GM19468 (cell line): ENCODE measurements at regions not wholly inside any gene's neighbourhood (a gene's known extent, or its start where the extent isn't known, plus 50 kb on each side); places are given as distances from the start of the nearest gene placed in this dataset.
"Not testable (repeated sequence)": the region's sequence is repeated elsewhere in the genome, so short reads cannot be mapped to it uniquely, and the experiment has no call there.

Source experiments
- ATAC-seq: cut with Tn5 transposase; IDR thresholded peaks from one replicate; pipeline ENCODE4 v1.9.1; 2021; ENCODE audit warnings: mild to moderate bottlenecking, moderate library complexity, moderate number of reproducible peaks; ENCODE audit not compliant: unreplicated experiment; ENCODE audit errors: extremely low read depth

DNA sequence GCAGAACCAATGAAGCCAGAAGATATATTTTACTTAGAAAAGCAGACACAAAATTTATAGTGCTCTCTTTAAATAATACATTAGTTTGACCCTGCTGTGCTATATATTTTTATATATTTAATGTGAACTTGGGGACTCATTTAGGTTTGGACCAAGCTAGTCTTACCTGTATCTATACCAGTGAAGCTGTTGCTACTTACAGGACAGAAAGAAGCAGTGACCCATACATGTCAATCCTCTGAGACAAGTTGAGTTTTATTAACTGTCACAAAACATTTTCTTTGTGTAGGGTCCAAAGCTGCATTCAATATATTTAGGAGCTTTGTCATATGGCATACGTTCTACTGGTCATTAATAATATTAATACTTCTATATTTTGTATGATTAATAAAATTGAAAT lies 327.7 kb upstream of the NUDT12 start:
- no peak for ATAC-seq

DNA sequence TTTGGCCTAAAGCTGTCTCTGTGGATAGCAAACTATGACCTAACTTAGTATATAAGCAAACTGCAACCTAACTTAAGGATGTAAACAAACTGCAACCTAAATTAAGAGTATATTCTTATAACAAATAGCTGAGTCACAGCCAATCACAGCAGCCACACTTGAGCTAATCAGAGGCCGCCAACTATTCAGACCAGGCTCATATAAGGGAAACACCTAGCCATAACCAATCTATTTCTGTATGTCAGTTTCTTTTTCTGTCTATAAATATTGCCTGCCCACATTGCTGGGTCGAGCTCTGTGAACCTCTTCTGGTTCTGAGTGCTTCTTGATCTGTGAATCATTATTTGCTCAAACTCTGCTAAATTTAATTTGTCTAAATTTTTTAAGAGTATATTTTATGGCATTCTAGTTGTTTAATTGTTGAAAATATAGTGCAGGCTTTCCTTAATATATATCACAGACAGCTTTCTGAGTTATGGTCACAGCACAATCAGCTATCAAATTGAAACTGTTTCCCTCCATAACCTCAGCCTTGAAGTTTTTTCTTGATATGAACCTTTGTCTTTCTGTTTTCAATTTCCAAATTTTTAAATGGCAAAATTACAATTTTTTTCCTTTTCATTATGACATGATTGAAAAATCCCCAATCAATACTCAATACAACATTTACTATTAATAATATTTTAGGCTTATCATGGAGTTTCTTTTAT lies 327.1 kb upstream of the NUDT12 start:
- no peak for ATAC-seq

DNA sequence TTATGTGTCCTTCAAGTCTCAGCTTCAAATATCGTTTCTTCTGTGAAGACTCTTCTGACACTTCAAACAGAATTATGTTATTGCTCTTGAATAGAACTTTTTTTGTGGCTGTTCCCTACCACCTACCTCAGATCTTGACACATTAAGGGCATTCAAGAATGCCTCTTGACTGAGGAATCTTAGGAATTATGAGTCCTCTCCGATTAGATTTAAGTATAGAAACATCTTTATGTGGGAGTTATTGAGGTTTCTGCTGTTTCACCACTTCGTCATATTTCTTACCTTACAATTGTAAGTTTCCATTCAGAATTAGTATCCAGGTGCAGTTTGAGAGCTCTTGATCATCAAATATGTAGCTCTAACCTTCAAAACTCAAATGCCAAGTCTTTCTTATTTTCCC lies 324.2 kb upstream of the NUDT12 start:
- ATAC-seq, result no peak

DNA sequence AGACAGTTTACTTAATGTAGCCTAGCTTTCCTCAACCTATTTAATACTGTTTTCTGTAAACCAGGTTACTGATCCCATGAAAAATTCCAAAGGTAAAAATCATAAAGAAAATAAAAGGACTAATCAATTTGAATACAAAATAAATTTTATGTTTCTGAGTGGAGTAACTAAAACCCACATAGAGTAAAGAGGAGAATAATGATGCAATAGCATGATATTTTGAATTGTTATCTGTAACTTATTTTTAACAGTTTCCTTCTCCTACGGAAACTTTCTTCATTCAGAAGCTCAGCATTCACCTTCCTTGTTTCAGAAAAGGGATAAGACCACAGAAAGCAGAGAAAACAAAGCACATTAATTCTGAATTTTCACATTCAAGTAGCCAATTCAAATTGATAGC lies 320.6 kb upstream of the NUDT12 start:
- ATAC-seq, result no peak

DNA sequence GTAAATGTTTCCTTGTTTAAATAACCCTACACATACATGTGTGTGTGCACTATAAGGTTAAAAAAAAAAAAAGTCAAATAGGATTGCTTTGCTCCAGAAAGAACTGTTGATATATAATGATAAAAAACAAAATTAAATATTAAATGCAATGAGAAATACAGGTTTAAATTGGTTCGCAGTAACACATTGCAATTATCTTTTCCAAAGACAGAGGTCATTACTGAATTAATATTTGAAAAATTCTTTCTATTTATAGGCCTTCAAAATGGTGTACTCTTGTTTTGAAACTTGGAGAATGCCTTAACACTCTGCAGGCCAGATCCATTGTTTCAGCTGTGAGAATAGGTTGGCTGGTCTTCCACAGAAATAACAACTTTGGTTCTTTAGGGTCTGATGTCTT lies 319.0 kb upstream of the NUDT12 start:
- ATAC-seq, result no peak

DNA sequence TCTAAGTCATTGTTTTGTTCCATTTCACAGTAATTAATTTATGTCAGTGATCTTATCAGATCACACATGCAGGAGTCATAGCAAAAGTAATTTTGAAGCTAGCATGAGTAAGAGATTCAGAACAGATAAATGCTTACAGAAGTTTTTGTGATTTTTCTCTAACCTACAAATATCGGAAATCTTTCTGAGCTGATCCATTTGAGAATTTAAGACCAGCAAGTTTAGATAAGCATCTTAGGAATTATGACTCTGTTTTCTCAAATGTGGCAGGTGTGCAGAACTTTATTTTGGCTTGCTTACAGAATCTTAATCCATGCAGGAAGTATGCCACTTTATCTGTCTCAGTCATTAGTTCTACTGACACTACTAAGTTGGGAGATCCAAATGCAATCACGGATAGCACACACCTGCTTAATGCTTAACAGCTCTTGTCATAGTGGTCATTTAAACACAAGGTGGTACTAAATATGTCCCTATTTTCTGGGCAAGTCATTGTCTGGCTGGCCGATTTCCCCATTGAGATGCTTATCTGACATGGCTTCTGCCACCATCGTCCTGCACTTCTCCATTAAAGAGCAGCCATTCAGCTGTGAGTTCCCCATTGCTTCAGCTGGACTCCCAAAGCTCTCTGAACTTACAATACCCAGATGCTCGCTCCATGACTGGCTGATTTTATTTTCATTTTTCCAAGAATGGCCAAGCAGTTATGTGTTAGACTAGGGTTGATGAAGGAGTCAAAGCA lies 305.4 kb upstream of the NUDT12 start:
- no peak for ATAC-seq

DNA sequence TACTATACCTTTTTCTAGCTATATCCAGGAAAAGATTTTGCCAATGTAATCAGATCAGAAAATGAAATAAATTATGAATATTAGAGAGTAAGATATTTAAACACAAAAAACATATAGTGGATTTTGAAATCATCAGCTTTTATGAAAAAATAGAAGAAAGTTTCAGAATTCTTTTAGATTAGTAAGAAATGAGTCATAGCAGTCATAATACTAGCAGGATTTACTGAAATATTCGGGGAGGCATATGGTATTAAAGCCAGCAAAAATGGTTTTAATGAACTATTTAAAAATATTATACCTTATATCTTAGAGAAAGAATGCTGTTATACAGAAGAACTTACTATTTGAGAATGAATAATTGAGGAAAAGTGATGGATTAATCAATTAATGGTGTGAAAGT lies 303.6 kb upstream of the NUDT12 start:
- no peak for ATAC-seq

DNA sequence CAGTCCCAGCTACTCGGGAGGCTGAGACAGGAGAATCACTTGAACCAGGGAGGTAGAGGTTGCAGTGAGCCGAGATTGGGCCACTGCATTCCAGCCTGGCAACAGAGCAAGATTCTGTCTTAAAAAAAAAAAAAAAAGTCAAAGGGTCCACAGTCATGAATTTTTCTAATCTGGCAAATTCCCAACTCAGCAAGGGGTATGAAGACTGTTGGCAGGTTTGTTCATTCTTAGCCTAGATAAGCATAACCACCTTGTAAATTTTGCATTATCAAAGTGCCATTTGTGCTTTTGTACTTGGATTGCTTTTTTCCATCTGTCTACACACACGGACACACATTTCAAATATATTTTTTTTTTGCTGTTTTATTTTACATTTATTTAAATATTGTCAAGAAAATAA lies 299.8 kb upstream of the NUDT12 start:
- no peak for ATAC-seq

DNA sequence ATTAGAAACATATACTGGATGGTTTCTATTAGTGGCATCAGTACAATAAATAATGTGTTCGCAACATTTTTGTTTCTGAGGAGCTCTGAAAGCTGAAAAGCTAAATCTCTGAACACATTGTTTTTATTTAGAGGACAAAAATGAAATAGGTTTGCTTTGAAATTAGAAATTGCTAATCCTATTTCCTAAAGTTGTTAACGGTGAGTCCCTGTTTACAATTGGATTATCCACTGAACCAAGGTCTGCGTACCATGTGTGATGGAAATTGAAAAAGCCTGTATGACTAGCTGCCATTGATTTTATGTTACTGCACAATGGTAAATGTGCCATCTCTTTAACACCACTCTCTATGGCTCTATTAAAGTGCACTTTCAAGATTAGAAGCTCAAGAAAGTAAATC lies 297.7 kb upstream of the NUDT12 start:
- ATAC-seq, result no peak

DNA sequence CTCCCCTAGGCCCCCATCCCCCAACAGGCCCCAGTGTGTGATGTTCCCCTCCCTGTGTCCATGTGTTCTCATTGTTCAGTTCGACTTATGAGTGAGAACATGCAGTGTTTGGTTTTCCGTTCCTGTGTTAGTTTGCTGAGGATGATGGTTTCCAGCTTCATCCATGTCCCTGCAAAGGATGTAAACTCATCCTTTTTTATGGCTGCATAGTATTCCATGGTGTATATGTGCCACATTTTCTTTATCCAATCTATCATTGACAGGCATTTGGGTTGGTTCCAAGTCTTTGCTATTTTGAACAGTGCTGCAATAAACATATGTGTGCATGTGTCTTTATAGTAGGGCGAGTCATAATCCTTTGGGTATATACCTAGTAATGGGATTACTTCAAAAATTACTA lies 295.8 kb upstream of the NUDT12 start:
- ATAC-seq, result not testable (repeated sequence)

DNA sequence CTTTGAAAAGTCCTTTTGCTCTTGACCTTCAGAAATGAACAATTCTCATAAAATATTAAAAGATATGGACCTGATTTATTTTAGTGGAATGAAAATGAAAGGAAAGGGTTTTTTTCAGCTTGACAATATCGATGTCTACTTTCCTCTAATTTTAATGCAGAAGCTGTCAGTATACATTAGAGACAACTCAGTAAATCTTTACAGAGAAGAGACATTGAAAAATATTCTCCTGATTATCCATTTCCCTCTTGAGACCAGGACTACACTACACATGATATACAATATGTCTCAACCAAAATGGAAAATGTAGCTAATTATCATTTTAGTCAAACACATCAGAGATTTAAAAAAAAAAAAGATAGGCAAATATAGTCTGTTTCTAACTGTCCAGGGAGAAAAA lies 288.5 kb upstream of the NUDT12 start:
- no peak for ATAC-seq

DNA sequence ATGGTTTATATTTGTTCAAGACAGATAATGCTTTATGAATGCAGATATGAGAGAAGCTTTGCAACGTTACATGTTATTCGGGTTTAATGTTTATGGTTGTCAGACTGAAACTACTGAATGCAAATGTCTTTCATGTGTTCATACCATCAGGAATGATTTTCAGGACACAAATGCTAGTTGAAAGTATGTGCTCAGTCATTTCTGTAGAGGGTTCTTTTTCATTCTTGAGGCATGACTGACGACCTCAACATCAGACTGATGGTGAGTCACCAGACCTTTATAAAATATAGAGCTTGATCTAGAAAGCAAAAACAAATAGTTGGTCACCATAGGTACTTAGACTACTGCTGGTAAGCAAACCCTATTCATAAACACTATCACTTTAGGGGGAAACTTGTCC lies 287.3 kb upstream of the NUDT12 start:
- ATAC-seq, result no peak

DNA sequence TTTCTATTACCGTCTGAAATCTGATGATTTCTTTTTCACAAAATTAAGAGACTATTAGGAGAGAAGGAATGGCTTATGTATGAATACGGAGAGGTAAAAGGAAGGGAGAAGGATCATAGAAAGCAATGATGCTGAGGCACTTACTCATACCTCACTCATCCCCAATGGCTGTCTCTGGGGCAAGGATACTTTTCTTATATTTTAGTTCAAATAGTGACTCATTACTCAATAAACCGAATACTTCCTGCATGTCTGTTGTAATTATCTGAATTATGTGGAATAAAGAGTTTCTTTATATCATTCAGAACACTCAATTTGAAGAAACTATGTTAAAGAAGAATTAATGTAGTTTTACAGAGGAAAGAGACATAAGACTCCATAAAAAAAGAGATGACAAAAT lies 284.5 kb upstream of the NUDT12 start:
- ATAC-seq, result no peak

DNA sequence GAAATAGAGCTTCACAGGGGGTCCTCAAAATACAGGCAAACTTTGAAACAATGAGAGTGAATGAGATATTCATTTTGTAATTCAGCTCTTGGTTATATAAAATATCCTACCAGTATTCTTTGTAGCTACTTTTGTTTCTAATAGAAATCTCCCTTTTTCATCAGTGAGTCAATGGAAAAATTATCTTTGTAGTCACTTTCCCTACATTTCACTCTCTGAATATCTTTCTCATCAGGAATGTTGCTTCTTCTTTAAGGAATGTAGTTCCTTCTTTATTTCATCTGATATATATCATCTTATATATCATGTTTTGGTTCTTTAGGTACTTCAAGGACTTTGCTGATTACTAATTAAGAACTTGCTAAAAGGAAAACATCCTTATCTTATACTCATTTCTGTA lies 280.3 kb upstream of the NUDT12 start:
- no peak for ATAC-seq

DNA sequence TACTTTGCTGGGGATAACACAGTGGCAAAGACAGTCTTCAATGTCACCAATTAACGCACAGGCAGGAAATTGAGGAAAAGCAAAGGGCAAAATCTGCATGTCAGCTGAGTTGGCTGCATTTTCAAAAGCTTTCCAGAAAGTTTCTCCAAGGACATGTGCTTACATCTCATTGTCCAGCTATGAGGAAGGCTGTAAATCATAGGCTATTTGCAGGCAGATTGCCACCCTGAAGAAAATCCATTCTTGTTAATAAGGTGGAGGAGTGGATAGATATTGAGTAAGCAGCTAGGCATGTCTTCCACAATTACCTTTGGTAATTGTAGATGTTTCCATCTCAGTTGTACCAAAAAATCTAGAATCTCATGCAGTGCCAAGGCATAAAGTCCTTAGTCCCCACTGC lies 278.0 kb upstream of the NUDT12 start:
- ATAC-seq, result no peak

DNA sequence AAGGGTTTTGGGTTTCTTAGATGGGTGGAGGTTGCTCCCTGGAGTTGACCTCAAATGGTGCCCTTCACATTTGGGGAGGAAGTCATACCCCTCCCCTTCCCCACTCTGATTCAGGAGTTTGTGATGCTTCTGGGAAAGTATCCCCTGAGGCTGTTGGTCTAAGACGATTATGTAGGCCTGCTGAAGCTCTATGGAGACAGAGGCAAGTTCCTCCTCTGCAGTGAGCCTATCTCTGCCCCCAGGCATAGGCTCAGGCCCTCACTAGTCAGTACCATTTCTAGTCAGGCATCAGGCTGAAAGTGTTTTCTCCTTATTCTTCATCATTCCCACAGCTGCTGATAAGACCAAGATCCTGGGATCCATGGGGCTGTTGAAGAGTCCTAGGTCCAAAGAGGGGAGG lies 271.6 kb upstream of the NUDT12 start:
- no peak for ATAC-seq

DNA sequence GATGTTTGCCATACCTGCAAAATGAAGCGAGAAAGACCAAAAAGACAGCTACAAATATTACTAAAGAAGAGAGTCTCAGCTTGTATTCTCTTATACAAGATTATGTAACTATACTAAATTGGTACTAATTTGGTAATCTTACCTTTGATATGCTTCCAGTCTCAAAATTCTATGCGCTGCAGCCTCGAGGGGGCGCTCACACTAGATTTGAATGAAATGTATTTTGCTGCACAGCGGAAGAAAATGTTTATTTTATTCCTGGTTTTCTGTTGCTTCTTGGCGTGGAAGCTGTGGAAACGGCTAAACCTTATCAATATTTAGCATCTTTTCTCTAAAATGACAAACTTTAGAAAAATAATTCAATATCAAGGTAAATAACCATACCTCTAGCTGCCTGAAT lies 267.0 kb upstream of the NUDT12 start:
- ATAC-seq, result no peak

DNA sequence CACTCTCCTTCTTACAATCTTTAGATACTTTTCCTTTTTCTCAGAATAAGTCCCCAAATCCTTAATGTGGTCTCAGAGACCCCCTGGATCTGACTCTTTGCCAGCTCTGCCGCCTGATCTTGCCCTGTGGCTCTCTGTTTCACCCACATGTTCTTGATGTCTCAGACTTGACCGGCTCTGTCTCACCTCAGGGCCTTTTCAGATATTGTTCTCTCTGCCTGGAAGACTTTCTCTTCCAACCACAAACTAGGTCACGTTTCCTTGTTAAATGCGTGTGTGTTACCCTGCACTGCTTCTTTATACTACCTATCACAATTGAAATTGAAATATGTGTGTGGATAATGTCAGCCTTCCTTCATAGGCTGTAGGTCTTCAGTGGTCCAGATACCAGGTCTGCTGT lies 265.4 kb upstream of the NUDT12 start:
- no peak for ATAC-seq

DNA sequence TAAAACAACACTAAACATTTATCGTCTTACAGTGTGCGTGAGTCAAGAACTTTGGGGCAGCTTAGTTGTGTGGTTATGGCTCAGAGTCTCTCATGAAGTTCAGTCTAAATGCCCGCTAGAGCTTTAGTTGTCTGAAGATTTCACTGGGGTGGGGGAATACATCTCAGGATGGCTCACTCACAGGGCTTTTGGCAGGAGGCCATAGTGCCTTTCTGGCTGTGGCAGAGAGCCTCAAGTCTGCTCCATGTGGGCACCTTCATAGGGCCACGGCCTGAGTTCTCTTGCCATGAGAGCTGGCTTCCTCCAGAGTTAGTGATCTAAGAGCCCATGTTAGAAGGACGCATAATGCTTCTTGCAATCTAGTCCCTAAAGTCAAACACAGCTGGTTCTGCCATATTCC lies 258.8 kb upstream of the NUDT12 start:
- no peak for ATAC-seq

DNA sequence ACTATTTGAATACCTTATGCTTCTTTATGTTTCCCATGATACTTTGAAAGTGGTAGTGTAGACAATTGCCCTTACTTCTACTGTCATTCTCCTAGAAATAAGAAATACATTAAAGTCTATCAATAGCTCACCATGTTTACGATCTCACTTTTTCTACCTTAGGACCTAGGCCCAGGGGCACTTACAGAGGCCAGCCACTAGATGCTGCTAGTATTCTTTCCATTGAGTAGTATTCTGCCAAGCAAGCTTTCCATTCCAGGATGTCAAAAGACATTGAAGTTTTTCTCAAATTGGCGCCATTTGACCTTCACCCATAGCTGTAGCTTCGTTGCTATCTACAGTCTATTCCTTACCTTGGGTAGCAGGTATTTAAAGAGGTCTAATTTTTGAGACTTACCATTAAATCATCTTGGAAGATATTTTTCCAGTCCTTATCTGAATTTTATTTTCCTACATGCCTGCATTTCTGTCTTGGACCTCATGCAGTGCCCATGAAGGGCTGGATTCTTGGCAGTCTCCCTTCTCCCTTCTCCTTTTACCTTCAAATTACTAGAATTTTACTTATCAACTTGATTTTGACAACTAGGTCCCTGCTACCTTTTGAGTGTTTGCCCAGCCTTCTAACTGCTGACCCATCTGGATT lies 246.0 kb upstream of the NUDT12 start:
- ATAC-seq, result peak; percentile 54

DNA sequence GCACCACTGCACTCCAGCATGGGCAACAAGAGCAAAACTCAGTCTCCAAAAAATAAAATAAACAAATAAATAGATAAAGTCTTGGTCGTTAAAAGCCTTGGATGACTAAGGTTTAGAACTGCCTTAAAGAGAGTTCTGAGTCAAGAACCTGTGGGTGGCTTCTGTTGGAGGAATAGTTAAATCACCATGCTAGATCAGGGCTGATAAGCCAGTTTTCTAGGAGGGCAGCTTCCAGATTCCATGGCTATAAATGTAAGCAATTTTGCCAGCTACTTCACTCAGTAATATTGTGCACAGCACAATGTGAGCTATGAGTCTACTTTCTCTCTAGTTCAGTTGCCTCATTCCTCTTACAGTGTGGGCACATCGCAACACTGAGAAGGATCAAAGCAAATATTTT lies 242.1 kb upstream of the NUDT12 start:
- ATAC-seq, result no peak

DNA sequence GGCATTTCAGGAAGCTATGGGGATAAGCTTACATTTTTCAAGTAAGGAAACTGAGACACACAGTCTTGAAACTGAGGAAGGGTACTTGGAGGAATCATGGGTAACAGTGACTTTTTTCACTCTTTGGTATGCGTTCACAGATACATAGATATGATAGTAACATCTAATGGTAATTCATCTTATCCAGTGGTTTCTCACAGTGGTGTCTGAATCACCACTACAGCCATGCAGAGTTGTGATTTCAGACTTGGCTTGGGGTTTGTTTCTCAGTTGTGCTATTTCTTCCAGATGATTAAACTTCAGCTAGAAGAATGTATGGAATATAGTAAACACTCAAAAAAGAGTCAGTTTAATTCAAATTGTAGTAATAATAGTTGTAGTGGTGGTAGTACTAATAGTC lies 239.1 kb upstream of the NUDT12 start:
- ATAC-seq, result no peak
